SJSA1 (cell line): ENCODE measurements at regions not wholly inside any gene's neighbourhood (a gene's known extent, or its start where the extent isn't known, plus 50 kb on each side); places are given as distances from the start of the nearest gene placed in this dataset.

ENCODE experiments used
- DNase-seq, 2 experiments: peaks; one replicate each; pipeline ENCODE4 v3.0.0-alpha.2; 2015 to 2020; ENCODE audit warnings: low spot score in 2 of 2, low read depth in 1 of 2
- H3K27ac ChIP-seq: fragments of 250-450 bp; sonication (Bioruptor Pico); 2 replicates; pipeline ENCODE4 v1.5.1; 2020; ENCODE audit warnings: mild to moderate bottlenecking, moderate library complexity
- H3K27me3 ChIP-seq: fragments of 250-450 bp; sonication (Bioruptor Pico); replicated peaks from 2 replicates; pipeline ENCODE4 v1.5.1; 2020; ENCODE audit warnings: mild to moderate bottlenecking, moderate library complexity
- H3K36me3 ChIP-seq: fragments of 250-450 bp; sonication (Bioruptor Pico); 2 replicates; pipeline ENCODE4 v1.5.1; 2020; ENCODE audit warnings: mild to moderate bottlenecking
- H3K4me1 ChIP-seq: fragments of 250-450 bp; sonication (Bioruptor Pico); replicated peaks from 2 replicates; pipeline ENCODE4 v1.6.1; 2021; ENCODE audit warnings: mild to moderate bottlenecking
- H3K4me3 ChIP-seq: fragments of 250-450 bp; sonication (Bioruptor Pico); 2 replicates; pipeline ENCODE4 v1.5.1; 2020; ENCODE audit warnings: mild to moderate bottlenecking
- H3K9me3 ChIP-seq: fragments of 250-450 bp; sonication (Bioruptor Pico); replicated peaks from 2 replicates; pipeline ENCODE4 v1.5.1; 2020; ENCODE audit warnings: mild to moderate bottlenecking

DNA sequence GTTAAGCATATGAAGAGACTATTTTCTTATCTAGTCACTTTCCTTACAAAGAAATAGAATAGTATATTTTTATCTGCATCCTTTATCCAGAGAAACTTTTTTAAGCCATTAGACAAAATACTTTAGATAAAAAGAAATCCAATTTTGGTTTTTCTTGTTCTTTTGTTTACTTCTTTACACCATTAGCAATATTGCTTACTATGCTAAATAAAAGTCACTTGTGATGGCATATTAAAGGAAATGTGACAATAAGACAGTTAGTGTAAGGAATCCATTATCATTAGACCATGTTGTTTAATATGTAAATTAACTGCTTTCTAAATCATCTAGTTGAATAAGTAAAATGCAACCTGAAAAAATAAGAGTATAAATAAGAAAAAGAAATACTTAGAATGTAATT is 2582.7 kb downstream of the ARAP2 start:
- Histone ChIP-seq H3K4me3 (no peak overlapping the region), H3K27me3 (no peaks in the 10 kb centered on the region), H3K36me3 (no peaks in the 10 kb centered on the region), H3K9me3 (no peaks in the 10 kb centered on the region), H3K4me1 (no peaks in the 10 kb centered on the region), H3K27ac (no peak overlapping the region)
- no peak for DNase-seq

DNA sequence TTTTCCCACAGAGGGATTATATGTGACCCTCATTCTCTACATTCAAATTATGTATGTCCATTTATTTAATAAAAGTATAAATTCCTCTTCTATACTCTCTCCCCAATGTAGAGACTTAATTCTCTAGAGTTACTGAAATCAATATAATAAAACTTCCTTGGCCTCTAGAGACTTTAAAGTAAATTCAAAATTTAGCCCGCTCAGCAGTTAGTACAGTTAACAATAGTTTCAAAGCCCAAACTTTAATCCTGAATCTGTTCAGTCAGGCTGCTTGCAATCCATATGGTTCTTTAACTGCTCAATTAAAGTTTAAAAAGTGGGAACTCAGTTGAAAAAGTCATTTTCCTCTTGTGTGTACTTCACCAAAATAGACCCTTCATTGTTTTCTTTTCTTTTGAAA is 2558.4 kb downstream of the ARAP2 start:
- Histone ChIP-seq H3K4me3 (no peak overlapping the region), H3K27me3 (no peaks in the 10 kb centered on the region), H3K4me1 (no peaks in the 10 kb centered on the region), H3K36me3 (no peaks in the 10 kb centered on the region), H3K27ac (no peak overlapping the region), H3K9me3 (no peaks in the 10 kb centered on the region)
- no peak for DNase-seq

DNA sequence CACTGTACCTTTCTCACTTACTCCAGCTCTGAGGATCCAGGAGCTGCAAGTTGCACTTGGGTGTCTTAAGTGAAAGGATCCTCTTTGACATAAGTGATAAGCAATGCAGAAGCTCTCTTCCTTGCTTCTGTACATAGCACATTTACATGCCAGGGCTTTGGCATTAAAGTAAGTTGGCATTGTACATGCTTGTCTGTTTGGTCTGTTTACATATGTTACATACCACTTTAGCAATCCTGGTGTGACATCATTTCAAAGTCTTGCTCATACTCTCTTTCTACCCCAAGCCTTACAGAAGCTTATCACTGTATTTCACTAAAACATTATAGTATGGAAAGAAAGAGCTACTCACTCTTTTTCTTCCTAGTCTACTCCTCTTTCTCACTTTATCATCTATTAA is 2548.3 kb downstream of the ARAP2 start:
- no peaks in the 10 kb centered on the region for H3K4me1 ChIP-seq
- H3K36me3 ChIP-seq: no peaks in the 10 kb centered on the region
- no peaks in the 10 kb centered on the region for H3K27me3 ChIP-seq
- no peaks in the 10 kb centered on the region for H3K9me3 ChIP-seq
- no peak for DNase-seq
- H3K4me3 ChIP-seq: no peak overlapping the region
- H3K27ac ChIP-seq: no peak overlapping the region

DNA sequence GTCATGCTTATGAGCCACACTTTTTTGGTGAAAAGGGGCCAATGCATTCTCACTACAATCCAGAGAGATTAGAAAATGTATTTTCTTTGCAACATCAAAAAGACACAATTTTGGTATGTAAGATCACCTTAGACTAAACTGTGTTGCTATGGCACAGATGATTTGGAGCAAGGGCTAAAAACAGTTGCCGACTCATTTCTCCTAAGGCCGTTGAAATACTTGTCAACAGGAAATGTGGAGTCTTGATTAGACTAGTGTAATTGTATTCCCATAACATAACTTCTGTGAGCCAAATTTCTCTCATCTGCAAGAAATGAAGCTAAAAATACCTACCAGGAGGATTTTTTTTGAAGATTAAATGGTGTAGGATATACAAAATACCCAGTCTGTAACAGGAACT is 2547.7 kb downstream of the ARAP2 start:
- DNase-seq: no peak
- no peaks in the 10 kb centered on the region for H3K9me3 ChIP-seq
- H3K36me3 ChIP-seq: no peaks in the 10 kb centered on the region
- no peak overlapping the region for H3K27ac ChIP-seq
- no peak overlapping the region for H3K4me3 ChIP-seq
- H3K27me3 ChIP-seq: no peaks in the 10 kb centered on the region
- no peaks in the 10 kb centered on the region for H3K4me1 ChIP-seq

DNA sequence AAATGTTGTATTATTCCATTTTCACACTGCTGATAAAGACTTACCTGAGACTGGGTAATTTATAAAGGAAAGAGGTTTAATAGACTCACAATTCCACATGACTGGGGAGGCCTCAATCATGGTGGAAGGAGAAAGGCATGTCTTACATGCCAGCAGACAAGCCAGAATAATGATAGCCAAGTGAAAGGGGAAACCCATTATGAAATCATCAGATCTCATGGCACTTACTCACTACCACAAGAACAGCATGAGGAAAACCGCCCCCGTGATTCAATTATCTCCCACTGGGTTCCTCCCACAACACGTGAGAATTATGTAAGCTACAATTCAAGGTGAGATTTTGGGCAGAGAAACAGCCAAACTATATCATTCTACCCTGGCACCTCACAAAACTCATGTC is 2535.1 kb downstream of the ARAP2 start:
- H3K27me3 ChIP-seq: no peaks in the 10 kb centered on the region
- no peak for DNase-seq
- H3K9me3 ChIP-seq: no peaks in the 10 kb centered on the region
- no peak overlapping the region for H3K4me3 ChIP-seq
- no peak overlapping the region for H3K27ac ChIP-seq
- H3K4me1 ChIP-seq: no peaks in the 10 kb centered on the region
- H3K36me3 ChIP-seq: no peaks in the 10 kb centered on the region

DNA sequence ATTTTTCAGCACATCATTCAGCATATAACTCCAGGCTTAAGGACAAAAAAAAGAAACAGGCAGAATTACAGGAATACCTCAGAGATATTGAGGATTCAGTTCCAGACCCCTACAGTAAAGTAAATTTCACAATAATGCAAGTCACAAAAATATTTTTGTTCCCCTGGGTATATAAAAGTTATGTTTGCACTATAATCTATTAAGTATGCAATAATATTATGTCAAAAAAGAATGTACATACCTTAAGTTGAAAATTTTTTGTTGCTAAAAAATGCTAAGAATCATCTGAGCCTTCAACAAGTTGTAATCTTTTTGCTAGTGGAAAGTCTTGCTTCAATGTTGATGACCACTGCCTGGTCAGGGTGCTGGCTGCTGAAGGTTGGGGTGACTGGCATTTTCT is 2532.5 kb downstream of the ARAP2 start:
- Histone ChIP-seq H3K36me3 (no peaks in the 10 kb centered on the region), H3K27ac (no peak overlapping the region), H3K27me3 (no peaks in the 10 kb centered on the region), H3K4me3 (no peak overlapping the region), H3K9me3 (no peaks in the 10 kb centered on the region), H3K4me1 (no peaks in the 10 kb centered on the region)
- no peak for DNase-seq

DNA sequence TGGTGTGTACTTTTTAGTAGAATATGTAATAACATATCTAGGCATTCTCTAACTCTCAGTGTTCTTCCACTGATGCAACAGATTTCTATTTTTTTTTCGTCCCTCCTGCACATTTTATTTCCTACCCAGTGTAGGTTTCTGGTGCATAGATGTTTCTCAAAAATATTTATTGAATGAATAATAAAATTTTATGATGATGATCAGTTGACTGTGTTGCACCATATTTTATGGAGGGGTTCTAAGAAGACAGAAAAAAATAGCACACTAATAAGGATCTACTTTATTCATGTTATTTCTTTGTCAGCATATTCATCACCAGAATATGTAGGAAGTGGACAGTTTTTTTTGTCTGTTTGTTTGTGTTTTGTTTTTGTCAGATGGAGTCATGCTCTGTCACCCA is 2529.3 kb downstream of the ARAP2 start:
- H3K27ac ChIP-seq: no peak overlapping the region
- DNase-seq: no peak
- no peaks in the 10 kb centered on the region for H3K27me3 ChIP-seq
- H3K9me3 ChIP-seq: no peaks in the 10 kb centered on the region
- H3K4me3 ChIP-seq: no peak overlapping the region
- no peaks in the 10 kb centered on the region for H3K36me3 ChIP-seq
- H3K4me1 ChIP-seq: no peaks in the 10 kb centered on the region

DNA sequence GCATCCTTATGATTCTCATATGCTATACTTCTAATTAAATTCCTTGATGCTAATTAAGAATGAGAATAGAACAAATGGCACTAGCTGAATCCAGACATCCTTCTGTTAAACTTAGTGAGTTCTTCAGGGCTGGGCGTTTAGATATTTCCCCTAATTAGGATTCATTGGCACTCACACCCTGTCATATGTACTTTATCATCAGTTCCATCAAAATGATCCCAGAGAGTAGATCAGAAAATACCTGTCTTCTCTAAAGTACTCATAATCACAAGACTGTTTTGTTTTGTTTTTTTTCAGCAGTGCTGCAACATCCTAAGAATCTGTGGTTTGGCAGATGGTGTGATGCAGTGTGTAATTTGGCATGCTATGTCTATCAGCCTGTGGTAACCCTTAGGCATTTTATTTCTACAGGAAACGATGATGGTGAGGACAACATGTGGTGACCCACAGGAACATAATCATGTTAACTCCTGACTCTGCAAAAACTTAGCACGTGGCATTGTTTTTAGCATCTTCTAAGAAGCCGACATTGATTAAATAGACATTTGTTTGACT is 2528.4 kb downstream of the ARAP2 start:
- Histone ChIP-seq H3K27me3 (no peaks in the 10 kb centered on the region), H3K4me3 (no peak overlapping the region), H3K9me3 (no peaks in the 10 kb centered on the region), H3K27ac (no peak overlapping the region), H3K36me3 (no peaks in the 10 kb centered on the region), H3K4me1 (no peaks in the 10 kb centered on the region)
- no peak for DNase-seq

DNA sequence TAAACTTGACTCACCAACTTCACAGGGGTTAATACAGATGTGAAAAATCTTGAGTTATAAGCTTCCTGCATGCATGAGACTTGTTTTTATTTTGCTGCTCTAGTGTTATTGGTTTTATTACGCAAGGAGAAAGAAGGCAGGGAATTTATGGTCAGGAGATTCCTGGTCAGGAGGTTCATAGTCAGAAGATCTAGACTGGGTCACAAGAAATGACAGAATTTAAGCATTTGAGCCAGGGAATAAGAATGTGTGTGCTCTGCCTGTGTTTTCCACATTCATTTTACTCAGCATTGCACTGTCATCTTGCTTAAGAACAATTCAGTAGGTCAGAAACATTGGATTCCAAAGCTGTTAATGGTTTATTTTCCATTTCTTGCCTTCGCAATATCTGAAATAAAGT is 2522.1 kb downstream of the ARAP2 start:
- Histone ChIP-seq H3K27me3 (no peaks in the 10 kb centered on the region), H3K4me3 (no peak overlapping the region), H3K27ac (no peak overlapping the region), H3K9me3 (no peaks in the 10 kb centered on the region), H3K4me1 (no peaks in the 10 kb centered on the region), H3K36me3 (no peaks in the 10 kb centered on the region)
- DNase-seq: no peak

DNA sequence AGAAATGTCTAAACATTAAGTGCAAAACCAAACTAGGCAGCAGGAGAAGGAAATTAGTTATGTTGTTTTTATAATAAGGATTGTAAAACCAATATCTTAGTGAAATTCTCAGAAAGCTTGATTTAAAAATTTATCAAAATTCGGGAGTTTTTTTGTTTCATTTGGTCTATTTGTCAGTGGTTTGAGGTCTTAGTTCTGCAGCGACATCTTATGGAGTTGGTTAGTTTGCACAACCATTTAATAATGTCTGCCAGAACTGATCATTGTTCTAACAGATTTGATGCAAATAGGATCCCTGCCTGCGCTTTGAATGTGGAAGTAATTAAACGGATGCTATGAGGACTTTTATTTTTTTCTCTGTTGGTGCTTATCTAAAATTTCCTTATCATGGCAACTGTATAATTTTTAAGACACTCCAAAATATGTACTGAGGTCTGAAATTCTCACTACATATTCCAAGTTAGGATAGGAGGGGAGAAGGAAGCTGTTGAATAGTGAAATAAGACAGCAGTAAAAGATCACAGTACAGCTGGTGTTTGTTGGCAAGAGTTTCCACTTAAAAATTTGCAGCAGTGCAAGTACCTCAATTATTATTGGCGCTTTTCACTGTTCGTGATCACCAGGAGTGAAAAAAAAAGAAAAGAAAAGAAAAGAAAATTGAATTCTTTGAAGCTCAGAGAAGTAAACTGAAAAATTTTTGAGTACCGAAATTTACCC is 2521.4 kb downstream of the ARAP2 start:
- no peak overlapping the region for H3K27ac ChIP-seq
- H3K27me3 ChIP-seq: no peaks in the 10 kb centered on the region
- no peaks in the 10 kb centered on the region for H3K36me3 ChIP-seq
- H3K4me1 ChIP-seq: no peaks in the 10 kb centered on the region
- H3K9me3 ChIP-seq: no peaks in the 10 kb centered on the region
- DNase-seq: no peak
- no peak overlapping the region for H3K4me3 ChIP-seq

DNA sequence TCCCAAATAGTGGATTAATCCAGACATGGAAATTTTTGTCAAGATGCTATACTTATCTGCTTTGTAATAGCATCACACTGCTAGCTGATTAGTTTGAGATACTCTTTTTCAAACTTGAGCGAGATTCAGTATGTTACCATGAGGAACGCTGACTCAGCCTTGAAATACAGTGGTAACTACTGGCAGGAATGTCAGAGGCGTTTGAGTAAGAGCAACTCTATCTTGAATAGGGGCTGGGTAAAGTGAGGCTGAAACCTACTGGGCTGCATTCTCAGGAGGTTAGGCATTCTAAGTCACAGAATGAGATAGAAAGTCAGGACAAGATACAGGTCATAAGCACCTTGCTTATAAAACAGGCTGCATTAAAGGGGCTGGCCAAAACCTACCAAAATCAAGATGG is 2519.6 kb downstream of the ARAP2 start:
- Histone ChIP-seq H3K27ac (no peak overlapping the region), H3K4me3 (no peak overlapping the region), H3K4me1 (no peaks in the 10 kb centered on the region), H3K36me3 (no peaks in the 10 kb centered on the region), H3K27me3 (no peaks in the 10 kb centered on the region), H3K9me3 (no peaks in the 10 kb centered on the region)
- no peak for DNase-seq

DNA sequence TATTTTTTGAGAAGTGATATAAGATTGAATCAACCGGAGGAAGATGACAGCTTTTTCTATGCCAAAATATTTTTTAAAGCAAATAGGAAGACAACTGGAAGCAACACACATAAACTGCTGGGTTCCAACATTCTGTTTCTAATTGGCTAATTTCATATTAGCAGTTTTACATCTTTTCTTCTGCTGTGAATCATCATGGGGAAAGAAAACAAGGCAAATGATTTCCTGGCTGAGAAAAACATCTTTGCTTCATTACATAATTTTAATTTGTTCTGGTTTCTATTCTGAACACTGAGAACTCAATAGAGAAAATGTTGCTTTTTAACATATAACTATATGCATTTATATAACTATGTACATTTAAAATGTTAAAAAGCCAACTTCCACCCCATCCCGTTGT is 2518.5 kb downstream of the ARAP2 start:
- H3K36me3 ChIP-seq: no peaks in the 10 kb centered on the region
- H3K27me3 ChIP-seq: no peaks in the 10 kb centered on the region
- no peak overlapping the region for H3K4me3 ChIP-seq
- no peaks in the 10 kb centered on the region for H3K4me1 ChIP-seq
- H3K27ac ChIP-seq: no peak overlapping the region
- no peak for DNase-seq
- no peaks in the 10 kb centered on the region for H3K9me3 ChIP-seq

DNA sequence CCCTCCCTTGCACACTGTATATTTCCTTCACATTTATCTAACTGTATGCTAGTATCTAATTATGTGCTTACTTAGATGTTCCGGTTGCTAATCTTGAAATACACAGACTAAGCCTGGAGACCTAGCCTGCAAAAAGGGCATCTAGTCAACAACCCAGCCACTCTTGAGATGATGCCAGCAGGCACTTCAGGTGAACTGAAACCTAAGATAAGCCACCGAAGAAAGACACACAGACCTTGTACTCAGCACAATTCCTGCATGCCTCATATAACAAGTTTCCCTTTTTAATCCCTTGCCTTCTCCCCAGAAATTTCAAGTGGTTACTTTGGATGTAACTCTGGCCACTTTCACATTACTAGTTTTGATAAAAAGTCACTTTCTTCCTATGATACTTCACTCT is 2506.6 kb downstream of the ARAP2 start:
- DNase-seq: no peak
- no peaks in the 10 kb centered on the region for H3K27me3 ChIP-seq
- no peaks in the 10 kb centered on the region for H3K4me1 ChIP-seq

DNA sequence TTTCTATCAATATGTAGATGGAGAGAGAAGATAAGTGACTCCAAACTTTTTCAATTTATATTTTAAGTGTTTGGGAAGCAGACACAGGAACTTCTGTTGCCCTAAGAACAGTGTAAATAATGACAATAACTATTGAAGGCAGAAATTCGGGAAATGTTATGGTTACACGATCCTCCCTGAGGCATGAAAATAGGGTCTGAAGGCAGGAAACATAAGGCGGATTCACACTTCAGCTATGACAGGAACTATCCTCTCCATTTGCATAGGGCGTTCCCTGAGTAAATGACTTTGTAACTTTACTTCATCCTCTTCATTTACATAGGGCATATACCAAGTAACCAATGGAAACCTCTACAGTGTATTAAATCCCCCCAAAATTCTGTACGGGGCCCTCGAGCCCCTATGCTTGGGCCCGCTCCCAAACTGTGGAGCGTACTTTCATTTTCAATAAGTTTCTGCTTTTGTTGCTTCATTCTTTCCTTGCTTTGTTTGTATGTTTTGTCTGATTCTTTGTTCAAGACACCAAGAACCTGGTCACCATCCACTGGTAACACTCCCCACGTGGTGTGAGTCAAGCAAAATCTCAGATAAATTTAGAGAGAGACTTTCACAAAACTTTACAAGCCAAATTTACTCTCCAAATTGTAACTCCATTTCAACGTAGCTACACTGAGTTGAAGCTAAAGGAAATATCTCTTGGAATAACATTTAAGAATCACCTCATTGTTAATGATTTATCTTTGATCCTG is 2504.3 kb downstream of the ARAP2 start:
- Histone ChIP-seq H3K27me3 (no peaks in the 10 kb centered on the region), H3K4me1 (no peaks in the 10 kb centered on the region), H3K9me3 (no peaks in the 10 kb centered on the region), H3K36me3 (no peaks in the 10 kb centered on the region), H3K4me3 (no peak overlapping the region), H3K27ac (no peak overlapping the region)
- no peak for DNase-seq

More for the DNA sequence above, 2506.6 kb downstream of the ARAP2 start:
- H3K4me3 ChIP-seq: no peak overlapping the region
- H3K36me3 ChIP-seq: no peaks in the 10 kb centered on the region
- no peak overlapping the region for H3K27ac ChIP-seq
- H3K9me3 ChIP-seq: no peaks in the 10 kb centered on the region
